Middle frontal gyrus (tissue), 1 donor: ENCODE measurements at regions not wholly inside any gene's neighbourhood (a gene's known extent, or its start where the extent isn't known, plus 50 kb on each side); places are given as distances from the start of the nearest gene placed in this dataset.
"Not testable (repeated sequence)": the region's sequence is repeated elsewhere in the genome, so short reads cannot be mapped to it uniquely, and the experiment has no call there.

Experiments used
- DNase-seq: peaks from one replicate; pipeline ENCODE4 v3.0.0-alpha.2; 2015; ENCODE audit warnings: low spot score; ENCODE audit errors: extremely low spot score

DNA sequence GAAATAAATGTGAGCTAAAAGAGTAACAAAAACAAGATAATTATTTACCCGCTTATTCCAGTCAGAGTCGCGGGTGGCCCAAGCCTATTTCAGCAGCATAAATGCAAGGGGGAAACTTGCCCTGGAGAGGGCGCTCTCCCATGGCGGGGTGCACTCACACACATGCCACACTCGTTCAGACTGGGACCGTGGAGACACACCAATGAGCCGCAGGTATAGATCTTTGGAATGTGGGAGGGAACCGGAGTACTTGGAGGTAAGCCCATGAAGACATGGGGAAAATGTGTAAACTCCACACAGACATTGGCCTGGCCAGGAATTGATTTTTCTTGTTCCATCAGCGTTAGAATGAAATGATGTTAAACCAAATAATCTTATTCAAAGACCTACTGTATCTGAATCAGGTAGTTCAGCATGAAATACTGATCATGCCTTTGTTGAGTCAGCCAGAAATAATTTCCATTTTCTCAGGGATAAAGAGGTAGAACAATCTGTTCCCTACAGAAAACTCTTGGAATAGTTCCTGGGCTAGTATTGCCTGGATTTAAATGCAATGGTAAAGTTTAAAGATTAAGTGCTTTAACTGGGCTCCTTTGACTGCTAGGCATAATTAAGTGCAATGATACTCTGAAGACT lies 191.5 kb downstream of the MCHR2 start:
- DNase-seq, result no peak

DNA sequence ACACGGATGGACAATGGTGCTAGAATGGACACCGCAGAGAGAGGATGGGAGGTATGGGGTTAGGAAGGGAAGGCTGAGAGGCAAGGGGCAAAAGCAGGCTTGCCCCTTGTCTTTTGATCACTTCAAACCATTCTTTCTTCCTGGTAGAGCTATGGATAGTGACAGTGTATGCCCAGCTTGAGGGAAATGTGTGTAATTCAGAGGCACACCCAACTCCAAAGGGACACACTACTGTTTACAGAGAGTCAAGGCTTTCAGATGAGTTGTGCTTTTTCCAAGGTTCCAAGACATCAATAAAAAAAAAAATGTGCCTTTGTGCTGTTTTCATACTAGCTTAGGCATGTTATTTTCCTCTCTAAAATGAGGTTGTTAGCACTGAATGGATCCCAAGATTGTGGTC lies 185.0 kb downstream of the MCHR2 start:
- DNase-seq, result no peak

DNA sequence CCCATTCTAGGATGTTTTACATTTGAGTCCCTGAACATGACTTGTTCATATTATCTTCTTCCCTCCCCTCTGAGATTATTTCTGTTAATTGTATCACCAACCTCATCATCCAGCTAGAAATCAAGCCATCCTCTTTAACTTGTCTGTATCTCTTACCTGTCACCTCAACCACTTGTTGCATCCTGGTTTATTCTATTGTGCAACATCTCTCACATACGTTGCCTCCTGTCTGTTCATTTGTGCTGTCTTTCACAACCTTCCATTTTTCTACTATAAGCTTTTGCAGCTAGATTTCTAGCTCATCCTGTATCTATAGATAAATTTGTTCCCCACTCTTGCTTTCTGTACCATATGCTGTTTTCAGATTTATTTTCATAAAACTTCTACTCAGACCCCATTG lies 183.7 kb downstream of the MCHR2 start:
- no peak for DNase-seq

DNA sequence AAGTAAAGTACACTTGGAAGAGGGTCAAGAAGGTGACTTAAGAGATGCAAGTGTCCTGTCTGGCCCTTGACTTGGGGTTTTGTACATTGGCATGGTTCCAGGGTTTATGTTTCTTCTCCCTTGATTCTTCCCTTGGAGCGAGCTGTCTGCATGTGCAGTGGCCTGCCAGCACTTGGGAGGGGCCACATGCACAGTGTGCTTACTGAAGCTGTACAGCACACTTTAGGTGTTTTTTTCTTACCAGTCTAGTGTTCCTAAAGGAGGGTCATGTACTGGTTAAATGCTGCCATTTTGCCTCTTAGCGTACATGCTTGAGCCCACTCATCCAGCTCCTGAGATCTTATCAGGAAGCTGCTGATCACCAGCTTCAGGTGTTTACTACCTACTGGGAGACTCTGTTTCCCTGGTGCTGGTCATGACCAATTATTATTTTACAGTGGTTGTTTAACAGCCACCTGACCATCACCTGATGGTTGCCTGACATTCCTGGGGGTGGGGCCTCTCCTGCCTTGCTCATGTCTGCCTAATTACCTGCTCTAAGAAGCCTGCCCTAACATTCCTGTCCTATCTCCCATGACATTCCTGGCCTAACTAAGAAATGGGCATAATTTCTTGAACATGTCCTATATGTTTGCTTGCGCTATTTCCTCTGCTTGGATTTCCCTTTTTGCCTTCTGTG lies 182.9 kb downstream of the MCHR2 start:
- DNase-seq, result no peak

DNA sequence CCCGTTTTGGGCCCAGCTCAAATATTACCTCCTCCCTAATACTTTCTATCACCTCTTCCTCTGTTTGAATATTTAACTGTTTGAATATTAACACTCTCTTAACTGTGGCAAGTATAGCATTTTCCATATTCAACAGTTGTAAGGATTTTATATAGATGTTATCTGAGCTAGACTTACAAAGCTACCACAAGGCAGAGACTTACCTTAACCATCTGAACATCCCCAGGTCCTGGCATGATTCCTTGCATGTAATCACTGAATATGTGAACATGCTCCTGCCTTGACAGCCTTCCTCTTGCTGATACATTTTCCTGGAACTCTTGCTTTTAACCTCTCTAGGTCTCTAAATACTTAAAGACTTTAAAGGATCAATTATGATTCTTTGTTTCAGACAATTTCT lies 182.4 kb downstream of the MCHR2 start:
- no peak for DNase-seq

DNA sequence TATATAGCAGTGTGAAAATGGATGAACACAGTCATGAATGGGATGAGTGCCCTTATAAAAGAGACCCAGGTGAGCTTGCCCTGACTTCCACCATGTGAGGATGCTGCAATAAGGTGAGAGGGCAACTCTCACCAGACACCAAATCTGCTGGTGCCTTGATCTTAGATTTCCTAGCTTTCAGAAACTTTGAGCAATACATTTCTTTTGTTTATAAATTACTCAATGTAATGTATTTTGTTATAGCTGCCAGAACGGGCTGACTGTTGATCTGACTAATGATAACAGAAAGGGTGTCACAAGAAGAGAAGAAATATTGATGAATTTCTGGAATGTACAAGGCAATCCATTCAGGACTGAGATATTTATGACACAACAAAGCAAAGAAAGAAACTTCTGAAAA lies 180.5 kb downstream of the MCHR2 start:
- DNase-seq, result no peak

DNA sequence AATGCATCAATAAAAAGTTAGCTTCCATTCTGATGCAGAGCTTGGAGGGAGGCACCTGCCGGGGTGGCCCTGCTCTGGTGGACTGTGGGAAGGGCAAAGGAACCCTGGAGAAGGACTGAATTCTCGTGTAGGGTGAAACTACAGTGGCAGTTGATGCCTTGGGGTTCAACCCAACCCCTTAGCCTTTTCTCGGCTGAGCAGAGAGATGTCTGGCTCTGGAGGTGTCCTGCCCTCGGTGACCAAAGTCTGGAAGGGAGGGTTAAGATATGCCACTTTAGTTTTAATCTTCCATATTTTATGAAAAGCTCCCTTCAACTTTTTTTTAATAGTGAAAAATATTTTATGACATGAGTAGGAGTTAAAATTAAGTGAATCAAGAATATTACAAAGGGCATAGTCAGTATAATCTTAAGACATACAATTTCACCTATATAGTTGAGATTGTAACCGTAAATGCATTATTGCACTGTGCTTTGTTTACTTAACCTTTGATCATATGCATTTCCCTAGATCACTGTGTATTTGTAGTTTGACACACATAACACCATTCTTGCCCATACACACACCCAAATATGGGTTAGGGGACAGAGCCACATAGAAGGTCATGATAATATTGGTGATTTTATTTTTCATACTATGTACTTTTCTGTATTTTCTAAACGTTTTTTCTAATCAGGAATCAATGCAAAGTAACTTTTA lies 179.6 kb downstream of the MCHR2 start:
- DNase-seq, result no peak

DNA sequence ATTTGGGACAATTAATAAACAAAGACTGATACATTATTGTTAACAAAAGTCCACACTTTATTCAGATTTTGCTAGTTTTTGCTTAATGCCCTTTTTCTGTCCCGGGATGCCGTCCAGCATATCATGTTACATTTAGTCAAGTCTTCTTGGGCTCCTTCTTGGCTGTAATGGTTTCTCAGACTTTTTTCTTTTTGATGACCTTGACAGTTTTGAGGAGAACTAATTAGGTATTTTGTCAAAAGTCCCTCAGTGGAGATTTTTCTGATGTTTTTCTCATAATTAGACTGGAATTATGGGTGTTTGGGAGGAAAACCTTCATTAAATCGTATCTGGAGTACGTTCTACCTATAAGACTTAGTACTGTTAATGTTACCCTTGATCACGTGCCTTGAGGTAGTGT lies 177.2 kb downstream of the MCHR2 start:
- no peak for DNase-seq

DNA sequence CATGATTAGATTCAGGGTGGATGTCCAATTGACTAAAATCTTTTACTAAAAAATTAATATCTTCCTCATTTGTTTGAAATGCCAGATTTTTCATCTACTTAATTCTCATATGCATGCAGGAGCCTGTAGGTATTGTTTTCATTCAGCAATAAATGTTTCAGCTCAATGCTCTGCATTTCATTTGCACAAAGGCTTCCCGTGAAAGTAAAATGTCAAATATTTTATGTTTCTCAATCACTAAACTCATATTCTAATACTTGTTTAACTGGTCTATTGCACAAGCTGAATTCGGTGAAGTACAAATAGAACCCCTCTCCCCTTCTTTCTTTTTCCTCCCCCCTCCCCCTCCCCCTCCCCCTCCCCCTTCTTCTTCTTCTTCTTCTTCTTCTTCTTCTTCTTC lies 175.9 kb downstream of the MCHR2 start:
- no peak for DNase-seq

DNA sequence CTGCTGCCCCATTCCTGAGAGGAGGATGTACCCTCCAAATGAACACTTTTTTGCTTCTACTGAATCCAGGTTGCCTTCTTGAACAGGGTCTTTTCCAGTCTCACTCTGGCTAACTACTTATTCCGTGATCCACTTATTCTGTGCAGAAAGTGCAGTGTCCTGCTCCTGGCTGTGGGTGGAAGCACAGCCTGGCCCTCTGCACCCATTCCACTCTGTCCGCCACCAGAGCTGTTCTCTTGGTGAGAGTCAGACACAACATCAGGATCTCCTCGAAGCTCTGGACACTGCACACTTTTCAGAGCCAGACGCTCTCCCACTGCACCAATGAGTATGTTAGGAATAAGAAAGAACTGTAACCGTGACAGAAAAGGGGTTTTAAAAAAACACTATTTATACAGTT lies 174.2 kb downstream of the MCHR2 start:
- DNase-seq, result no peak

DNA sequence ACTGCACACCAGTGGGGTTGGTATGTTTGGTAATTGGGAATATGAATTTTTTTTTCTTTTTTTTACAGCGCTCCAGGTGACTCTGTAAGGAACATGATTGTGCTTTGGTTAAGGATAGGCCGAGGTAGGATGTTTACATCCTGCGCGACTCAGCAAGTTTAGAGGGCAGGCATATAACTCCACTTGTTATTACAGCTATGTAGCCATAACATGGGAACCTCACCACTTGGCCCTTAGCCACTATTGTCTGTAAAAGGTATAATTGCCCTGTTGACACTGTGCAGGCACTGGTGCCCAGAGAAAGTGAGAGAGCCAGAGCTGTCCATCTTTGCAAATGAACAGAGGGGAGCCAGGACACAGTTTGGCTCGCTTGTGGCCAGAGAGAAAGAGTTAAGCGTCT lies 172.9 kb downstream of the MCHR2 start:
- DNase-seq, result no peak

DNA sequence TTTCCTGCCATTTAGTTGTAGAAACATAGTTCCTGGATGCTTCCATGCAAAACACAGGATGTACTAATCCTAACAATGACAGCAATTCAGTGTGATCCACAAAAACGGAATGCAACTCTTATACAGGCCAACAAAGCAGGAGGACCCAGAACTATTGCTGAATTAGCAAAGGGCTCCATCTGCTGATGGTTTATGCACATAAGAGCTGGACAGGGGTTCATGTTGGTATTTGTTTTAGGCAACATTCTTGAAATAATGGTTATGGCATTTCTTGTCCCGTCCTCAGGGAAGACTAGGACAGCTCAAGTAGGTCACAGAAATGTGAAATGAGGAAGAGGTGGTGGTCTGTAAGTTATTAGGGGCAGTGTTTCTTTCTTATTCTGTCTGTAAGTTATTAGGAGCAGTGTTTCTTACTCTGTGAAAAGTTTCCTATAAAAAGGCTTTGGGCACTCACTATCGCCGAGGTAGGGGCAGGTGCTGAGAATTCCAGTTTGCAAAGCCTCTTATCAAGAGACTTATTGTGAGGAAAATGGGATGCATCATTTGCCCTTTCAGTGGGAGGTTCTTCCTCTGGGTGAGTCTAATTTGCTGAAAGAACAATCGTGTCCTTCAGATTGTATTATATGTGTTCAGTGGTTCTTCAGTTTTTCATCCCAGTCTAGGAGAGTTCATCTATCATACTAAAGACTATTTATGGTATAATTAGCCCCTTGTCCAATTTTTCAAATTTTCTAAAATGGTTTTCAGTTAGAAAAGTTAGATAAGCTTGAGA lies 171.1 kb downstream of the MCHR2 start:
- DNase-seq, result no peak

DNA sequence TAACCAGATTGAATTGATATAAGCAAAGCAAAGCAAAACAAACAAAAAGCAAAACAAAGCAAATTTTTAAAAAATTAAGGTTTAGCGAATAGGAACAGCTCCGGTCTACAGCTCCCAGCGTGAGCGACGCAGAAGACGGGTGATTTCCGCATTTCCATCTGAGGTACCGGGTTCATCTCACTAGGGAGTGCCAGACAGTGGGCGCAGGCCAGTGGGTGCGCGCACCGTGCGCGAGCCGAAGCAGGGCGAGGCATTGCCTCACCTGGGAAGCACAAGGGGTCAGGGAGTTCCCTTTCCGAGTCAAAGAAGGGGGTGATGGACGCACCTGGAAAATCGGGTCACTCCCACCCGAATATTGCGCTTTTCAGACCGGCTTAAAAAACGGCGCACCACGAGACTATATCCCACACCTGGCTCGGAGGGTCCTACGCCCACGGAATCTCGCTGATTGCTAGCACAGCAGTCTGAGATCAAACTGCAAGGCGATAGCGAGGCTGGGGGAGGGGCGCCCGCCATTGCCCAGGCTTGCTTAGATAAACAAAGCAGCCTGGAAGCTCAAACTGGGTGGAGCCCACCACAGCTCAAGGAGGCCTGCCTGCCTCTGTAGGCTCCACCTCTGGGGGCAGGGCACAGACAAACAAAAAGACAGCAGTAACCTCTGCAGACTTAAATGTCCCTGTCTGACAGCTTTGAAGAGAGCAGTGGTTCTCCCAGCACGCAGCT lies 170.3 kb downstream of the MCHR2 start:
- DNase-seq, result not testable (repeated sequence)

DNA sequence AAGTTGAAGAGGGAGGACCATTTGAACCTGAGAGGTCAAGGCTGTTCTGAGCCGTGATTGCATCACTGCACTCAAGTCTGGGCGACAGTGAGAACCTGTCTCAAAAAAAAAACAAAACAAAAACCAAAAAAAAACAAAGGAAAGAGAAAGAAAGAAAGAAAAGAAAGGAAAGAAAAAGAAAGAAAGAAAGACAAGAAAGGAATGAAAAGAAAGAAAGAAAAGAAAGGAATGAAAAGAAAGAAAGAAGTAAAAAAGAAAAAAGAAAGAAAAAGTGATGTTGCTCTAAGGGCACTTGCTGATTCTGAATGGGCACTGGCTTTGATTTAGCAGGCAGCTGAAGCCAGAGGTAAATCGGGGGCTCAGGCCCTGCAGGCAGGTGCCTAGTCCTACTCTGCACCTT lies 161.0 kb downstream of the MCHR2 start:
- no peak for DNase-seq

DNA sequence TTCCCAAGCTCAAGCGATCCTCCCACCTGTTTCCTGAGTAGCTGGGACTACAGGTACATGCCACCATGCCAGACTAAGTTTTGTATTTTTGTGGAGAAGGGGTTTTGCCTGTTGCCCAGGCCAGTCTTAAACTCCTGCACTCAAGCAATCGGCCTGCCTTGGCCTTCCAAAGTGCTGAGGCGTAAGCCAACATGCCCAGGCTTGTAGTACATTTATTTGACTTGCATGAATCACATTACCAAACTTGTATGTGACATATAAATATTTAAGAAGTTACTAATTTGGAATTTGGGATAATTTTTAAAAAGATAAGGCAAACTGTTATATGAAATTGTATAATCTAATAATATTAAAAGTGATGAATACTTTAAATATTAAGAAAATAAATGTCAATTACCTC lies 157.6 kb downstream of the MCHR2 start:
- DNase-seq, result no peak

DNA sequence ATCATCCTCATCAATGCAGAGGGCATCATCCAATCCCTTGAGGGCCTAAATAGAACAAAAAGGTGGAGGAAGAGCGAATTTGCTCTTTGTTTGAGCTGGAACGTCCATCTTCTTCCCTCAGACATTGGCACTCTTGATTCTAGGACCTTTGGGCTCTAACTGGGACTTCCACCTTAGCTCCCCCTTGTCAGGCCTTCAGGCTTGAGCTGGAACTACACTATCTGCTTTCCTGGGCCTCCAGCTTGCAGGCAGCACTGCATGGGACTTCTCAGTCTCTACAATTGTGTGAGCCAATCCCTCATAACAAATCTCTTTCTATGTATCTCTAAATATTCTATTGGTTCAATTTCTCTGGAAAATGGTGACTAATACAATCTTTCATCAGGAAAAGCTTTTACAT lies 155.4 kb downstream of the MCHR2 start:
- no peak for DNase-seq

DNA sequence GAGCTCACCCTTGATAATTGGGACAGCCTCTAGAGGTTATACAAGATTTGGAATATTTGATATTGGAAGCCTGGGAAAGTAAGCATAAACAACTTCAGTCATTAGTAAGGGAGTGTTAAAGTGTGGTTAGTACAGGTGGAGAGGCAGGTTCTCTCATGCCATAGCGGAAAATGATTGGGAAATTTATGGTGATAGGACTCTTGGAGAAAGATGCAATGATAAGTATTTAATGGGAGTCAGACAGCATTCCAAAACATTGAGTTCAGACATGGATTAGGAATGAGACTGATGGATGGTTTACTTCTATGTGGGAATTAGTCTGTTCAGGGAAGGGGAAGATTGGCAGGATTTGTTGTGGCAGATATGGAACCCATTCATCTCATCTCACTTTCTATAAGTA lies 152.7 kb downstream of the MCHR2 start:
- DNase-seq, result no peak

DNA sequence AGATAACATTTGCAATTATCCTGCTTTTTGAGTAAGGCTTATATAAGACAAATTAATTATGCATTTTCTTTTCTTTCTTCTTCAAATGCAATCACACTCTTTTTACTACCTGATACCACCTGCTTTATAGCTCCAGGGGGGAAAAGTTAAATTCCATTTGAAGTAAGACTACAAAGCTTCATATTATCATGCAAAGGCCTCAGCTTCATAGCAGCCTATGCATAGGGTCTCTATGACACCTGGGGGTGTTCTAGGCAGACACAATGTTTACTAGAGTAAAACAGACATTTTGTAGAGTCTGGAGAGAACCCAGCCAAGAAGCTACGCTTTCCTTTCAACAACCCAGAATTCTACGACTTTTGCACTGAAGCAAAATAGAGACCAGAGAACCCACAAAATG lies 148.0 kb downstream of the MCHR2 start:
- no peak for DNase-seq

DNA sequence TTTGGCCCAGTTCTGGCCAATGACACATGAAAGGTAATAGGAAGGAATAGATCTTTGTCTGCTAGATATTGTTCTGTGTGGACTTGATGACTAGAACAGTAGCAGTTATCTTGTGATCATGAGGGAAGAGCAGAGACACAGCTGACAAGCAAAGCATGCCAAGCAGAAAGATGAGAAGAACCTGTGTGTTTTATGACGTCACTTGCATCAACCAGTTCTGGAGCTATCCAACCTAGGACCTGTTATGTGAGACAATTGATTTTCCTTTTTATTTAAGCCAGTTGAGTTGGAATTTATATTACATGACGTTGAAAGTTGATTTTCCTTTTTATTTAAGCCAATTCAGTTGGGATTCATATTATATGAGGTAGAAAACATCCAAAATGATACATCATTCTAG lies 143.2 kb downstream of the MCHR2 start:
- DNase-seq, result no peak

DNA sequence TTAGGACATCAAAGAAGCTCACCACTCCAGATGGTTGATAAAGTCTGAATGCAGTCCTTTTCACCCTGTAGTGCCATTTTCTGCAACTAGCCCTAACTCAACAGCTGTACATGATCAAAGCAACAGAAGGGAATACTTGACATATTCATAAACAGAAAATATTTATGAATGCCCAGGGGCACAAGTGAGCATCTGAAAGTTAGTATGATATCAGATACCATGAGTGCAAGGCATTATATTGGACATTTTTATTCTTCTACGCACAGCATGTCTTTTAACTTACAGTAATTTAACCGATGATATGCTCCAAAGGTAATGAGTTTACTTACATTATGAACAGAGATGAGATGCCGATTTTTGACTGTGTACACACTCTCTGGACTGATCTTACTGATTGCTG lies 142.0 kb downstream of the MCHR2 start:
- DNase-seq, result no peak

DNA sequence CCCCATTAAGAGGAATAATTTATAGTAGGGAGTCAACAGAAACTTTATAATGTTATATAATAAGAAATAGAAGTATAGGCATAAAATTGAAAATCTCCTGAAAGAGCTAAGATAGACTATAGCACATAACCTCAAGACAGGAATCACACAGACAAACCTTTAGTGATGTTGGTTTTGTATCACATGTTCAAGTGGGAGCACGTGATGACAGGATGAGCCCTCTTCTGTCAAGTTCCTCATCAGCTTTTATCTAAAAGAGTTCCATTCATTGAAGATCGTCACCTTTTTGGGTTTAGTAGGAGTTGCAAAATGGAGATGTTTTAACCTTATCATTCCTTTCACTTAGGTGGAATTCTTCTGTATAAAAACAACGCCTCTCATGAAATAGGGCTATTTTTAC lies 127.0 kb downstream of the MCHR2 start:
- no peak for DNase-seq
